ENCODE measurements at regions not wholly inside any gene's neighbourhood (a gene's known extent, or its start where the extent isn't known, plus 50 kb on each side); places are given as distances from the start of the nearest gene placed in this dataset.

DNA sequence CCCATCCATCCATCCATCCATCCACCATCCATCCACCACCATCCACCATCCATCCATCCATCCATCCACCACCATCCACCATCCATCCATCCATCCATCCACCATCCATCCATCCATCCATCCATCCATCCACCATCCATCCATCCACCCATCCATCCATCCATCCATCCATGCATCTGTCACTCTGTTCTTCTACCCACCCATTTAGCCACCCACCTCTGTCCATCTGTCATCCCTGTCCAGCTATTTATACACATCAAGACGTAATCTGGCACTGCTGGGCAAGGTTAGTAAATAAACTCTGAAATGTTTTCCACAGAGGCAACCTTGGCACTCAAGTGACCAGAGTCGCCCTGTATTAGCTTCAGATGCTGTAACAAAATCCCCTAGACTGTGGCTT lies 120.9 kb downstream of the RTP5 start:
- H3K36me3 ChIP-seq (ENCODE audit: insufficient read depth): no peaks in the 10 kb centered on the region
- H2AFZ ChIP-seq (ENCODE audit: low read depth): no peak overlapping the region
- no peaks in the 10 kb centered on the region for H4K20me1 ChIP-seq (ENCODE audit: insufficient read depth)
- H3K9ac ChIP-seq: no peak overlapping the region
- H3K27ac ChIP-seq: no peak overlapping the region
- H3K4me2 ChIP-seq: no peak overlapping the region
- TF ChIP-seq, protein P1, sequence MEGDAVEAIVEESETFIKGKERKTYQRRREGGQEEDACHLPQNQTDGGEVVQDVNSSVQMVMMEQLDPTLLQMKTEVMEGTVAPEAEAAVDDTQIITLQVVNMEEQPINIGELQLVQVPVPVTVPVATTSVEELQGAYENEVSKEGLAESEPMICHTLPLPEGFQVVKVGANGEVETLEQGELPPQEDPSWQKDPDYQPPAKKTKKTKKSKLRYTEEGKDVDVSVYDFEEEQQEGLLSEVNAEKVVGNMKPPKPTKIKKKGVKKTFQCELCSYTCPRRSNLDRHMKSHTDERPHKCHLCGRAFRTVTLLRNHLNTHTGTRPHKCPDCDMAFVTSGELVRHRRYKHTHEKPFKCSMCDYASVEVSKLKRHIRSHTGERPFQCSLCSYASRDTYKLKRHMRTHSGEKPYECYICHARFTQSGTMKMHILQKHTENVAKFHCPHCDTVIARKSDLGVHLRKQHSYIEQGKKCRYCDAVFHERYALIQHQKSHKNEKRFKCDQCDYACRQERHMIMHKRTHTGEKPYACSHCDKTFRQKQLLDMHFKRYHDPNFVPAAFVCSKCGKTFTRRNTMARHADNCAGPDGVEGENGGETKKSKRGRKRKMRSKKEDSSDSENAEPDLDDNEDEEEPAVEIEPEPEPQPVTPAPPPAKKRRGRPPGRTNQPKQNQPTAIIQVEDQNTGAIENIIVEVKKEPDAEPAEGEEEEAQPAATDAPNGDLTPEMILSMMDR (conservative IDR thresholded peaks at IDR 0.05; ENCODE audit: low read depth, low read length): no peak
- H3K4me1 ChIP-seq (ENCODE audit: low read depth, poor library complexity, severe bottlenecking): no peaks in the 10 kb centered on the region
- no peaks in the 10 kb centered on the region for H3K27me3 ChIP-seq (ENCODE audit: insufficient read depth, low read depth)
- no peaks in the 10 kb centered on the region for H3K79me2 ChIP-seq (ENCODE audit: insufficient read depth, low read depth)
- H3K4me3 ChIP-seq (IDR thresholded peaks at IDR 0.05; ENCODE audit: insufficient read depth, low read depth, low read length): no peak overlapping the region

DNA sequence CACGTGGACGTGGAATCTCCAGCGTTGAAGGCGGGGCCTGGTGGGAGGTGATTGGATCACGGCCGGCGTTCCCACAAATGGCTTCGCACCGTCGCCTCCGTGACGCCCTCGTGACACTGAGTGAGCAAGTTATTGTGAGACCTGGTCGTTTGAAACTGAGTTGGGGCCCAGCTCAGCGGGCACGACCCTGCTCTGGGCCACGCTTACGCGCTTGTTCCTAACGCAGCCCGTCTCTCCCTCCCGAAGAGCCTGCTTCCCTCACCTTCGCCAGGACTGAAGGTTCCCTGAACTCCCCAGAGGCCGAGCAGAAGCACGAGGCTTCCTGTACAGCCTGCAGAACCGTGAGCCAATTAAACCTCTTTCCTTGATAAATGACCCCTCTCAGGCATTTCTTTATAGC lies 121.8 kb downstream of the RTP5 start:
- no peaks in the 10 kb centered on the region for H3K79me2 ChIP-seq (ENCODE audit: insufficient read depth, low read depth)
- no peak overlapping the region for H3K4me2 ChIP-seq
- H3K4me1 ChIP-seq (ENCODE audit: low read depth, poor library complexity, severe bottlenecking): no peaks in the 10 kb centered on the region
- no peak overlapping the region for H3K4me3 ChIP-seq (IDR thresholded peaks at IDR 0.05; ENCODE audit: insufficient read depth, low read depth, low read length)
- H4K20me1 ChIP-seq (ENCODE audit: insufficient read depth): no peaks in the 10 kb centered on the region
- H2AFZ ChIP-seq (ENCODE audit: low read depth): no peak overlapping the region
- H3K36me3 ChIP-seq (ENCODE audit: insufficient read depth): no peaks in the 10 kb centered on the region
- TF ChIP-seq, protein P1 (conservative IDR thresholded peaks at IDR 0.05; ENCODE audit: low read depth, low read length): no peak
- H3K9ac ChIP-seq: no peak overlapping the region
- no peaks in the 10 kb centered on the region for H3K27me3 ChIP-seq (ENCODE audit: insufficient read depth, low read depth)
- H3K27ac ChIP-seq: no peak overlapping the region

DNA sequence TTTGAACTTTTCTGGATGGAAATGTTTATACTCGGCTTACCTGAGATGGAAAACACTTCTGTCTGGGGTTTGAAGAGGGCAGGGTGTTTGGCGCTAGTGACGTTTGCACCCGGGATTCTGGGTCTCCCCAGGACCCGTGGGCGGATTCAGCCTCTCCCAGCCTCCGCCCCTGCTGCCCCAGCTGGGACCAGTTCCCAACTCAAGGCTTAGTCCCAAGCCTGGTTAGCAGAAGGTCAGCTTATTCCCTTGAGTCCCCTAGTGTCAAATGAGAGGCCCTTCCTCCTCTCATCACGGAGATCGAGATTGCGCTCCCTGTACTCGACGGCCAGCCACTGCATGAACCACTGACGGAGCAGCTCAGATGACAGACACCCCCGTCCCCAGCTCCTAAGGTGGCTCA lies 123.2 kb downstream of the RTP5 start:
- Histone ChIP-seq H3K4me2 (no peak overlapping the region), H3K27ac (no peak overlapping the region), H3K4me3 (IDR thresholded peaks at IDR 0.05; ENCODE audit: insufficient read depth, low read depth, low read length) (no peak overlapping the region), H3K27me3 (ENCODE audit: insufficient read depth, low read depth) (0 out of 2 replicates have a peak, but pooled peaks cover 5% of the 10 kb centered on the region), H3K36me3 (ENCODE audit: insufficient read depth) (no peaks in the 10 kb centered on the region), H3K79me2 (ENCODE audit: insufficient read depth, low read depth) (no peaks in the 10 kb centered on the region), H3K9ac (no peak overlapping the region), H4K20me1 (ENCODE audit: insufficient read depth) (no peaks in the 10 kb centered on the region), H2AFZ (ENCODE audit: low read depth) (no peak overlapping the region), H3K4me1 (ENCODE audit: low read depth, poor library complexity, severe bottlenecking) (no peaks in the 10 kb centered on the region)
- TF ChIP-seq, protein P1 (conservative IDR thresholded peaks at IDR 0.05; ENCODE audit: low read depth, low read length): no peak

DNA sequence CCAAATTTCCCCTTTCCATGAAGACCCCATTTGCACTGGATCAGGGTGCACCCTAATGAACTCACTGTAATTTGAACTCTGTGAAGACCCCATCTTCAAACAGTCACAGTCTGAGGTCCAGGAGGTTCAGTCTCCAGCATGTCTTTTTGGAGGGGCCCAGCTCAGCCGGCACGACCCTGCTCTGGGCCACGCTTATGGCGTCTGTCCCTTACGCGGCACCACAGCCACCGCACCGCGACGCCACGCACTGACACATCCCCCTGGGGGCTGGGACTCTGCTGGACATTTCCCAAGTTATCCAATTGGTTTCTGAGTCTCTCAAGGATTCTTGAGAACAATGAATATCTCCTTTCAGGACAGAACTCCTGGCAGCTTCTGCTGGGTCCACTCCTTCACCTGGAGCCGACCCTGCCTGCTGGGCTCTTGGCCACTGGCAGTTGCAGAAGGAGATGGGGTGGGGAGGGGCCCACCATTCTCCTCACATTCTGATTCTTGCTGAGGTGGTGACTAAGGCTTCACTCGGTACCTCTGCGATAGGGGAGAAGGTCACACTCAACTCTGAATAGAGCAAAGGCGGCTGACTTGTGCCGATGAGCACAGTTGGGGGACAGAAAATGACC lies 124.0 kb downstream of the RTP5 start:
- no peaks in the 10 kb centered on the region for H3K4me1 ChIP-seq (ENCODE audit: low read depth, poor library complexity, severe bottlenecking)
- no peak overlapping the region for H3K9ac ChIP-seq
- H3K27ac ChIP-seq: no peak overlapping the region
- no peak overlapping the region for H2AFZ ChIP-seq (ENCODE audit: low read depth)
- no peaks in the 10 kb centered on the region for H3K36me3 ChIP-seq (ENCODE audit: insufficient read depth)
- no peaks in the 10 kb centered on the region for H3K79me2 ChIP-seq (ENCODE audit: insufficient read depth, low read depth)
- TF ChIP-seq, protein P1 (conservative IDR thresholded peaks at IDR 0.05; ENCODE audit: low read depth, low read length): no peak
- no peak overlapping the region for H3K4me2 ChIP-seq
- H3K4me3 ChIP-seq (IDR thresholded peaks at IDR 0.05; ENCODE audit: insufficient read depth, low read depth, low read length): no peak overlapping the region
- H4K20me1 ChIP-seq (ENCODE audit: insufficient read depth): no peaks in the 10 kb centered on the region
- H3K27me3 ChIP-seq (ENCODE audit: insufficient read depth, low read depth): 0 out of 2 replicates have a peak, but pooled peaks cover 6% of the 10 kb centered on the region
